ENCODE measurements at regions not wholly inside any gene's neighbourhood (a gene's known extent, or its start where the extent isn't known, plus 50 kb on each side); places are given as distances from the start of the nearest gene placed in this dataset.

DNA sequence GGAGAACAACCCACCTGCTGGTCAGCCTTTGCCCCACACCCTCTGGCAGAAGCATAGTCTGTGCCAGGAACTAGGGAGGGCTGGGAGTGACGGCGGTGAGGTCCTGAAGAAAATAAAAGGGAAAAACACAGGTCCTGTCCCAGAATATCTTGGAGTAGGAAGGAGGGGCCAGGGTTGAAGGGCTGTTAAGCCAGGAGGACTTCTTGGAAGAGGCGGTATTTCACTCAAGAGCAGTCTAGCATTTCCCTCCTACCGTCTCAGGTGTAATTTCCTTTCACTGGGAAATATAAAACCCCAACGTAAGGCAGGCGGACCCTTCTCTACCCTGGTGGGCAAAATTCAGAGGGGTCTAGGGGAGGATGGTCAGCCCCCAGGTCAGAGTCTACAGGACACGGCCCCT lies 72.7 kb upstream of the TTC34 start:
- TF ChIP-seq, protein P1, sequence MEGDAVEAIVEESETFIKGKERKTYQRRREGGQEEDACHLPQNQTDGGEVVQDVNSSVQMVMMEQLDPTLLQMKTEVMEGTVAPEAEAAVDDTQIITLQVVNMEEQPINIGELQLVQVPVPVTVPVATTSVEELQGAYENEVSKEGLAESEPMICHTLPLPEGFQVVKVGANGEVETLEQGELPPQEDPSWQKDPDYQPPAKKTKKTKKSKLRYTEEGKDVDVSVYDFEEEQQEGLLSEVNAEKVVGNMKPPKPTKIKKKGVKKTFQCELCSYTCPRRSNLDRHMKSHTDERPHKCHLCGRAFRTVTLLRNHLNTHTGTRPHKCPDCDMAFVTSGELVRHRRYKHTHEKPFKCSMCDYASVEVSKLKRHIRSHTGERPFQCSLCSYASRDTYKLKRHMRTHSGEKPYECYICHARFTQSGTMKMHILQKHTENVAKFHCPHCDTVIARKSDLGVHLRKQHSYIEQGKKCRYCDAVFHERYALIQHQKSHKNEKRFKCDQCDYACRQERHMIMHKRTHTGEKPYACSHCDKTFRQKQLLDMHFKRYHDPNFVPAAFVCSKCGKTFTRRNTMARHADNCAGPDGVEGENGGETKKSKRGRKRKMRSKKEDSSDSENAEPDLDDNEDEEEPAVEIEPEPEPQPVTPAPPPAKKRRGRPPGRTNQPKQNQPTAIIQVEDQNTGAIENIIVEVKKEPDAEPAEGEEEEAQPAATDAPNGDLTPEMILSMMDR (IDR thresholded peaks at IDR 0.05), result no peak
- TF ChIP-seq POLR2A (IDR thresholded peaks at IDR 0.05), result no peak

Measured in body of pancreas (tissue), 4 donors.